RWPE2 (cell line): ENCODE measurements at regions not wholly inside any gene's neighbourhood (a gene's known extent, or its start where the extent isn't known, plus 50 kb on each side); places are given as distances from the start of the nearest gene placed in this dataset.

Experiments
- ATAC-seq: fragments of 200-7000 bp; cut with Tn5 transposase; 3 replicates; pipeline ENCODE4 v1.9.1; 2021; ENCODE audit warnings: low read depth
- DNase-seq: peaks from one replicate; pipeline ENCODE4 v3.0.0-alpha.2; 2020; ENCODE audit warnings: low spot score
- H3K27ac ChIP-seq: fragments of 450-650 bp; 2 replicates; pipeline ENCODE4 v1.5.1; 2017; ENCODE audit warnings: mild to moderate bottlenecking; ENCODE audit not compliant: poor library complexity, severe bottlenecking
- H3K27me3 ChIP-seq: fragments of 250-450 bp; sonication (Bioruptor Pico); 2 replicates; pipeline ENCODE4 v1.5.1; 2021; ENCODE audit warnings: mild to moderate bottlenecking, moderate library complexity; ENCODE audit not compliant: insufficient read depth, poor library complexity, severe bottlenecking
- H3K36me3 ChIP-seq: fragments of 250-450 bp; sonication (Bioruptor Pico); 2 replicates; pipeline ENCODE4 v1.5.1; 2020; ENCODE audit warnings: low read depth, mild to moderate bottlenecking, moderate library complexity
- H3K4me1 ChIP-seq: fragments of 250-450 bp; sonication (Bioruptor Pico); 2 replicates; pipeline ENCODE4 v1.5.1; 2021; ENCODE audit warnings: mild to moderate bottlenecking, moderate library complexity; ENCODE audit not compliant: insufficient read depth, poor library complexity, severe bottlenecking
- H3K4me3 ChIP-seq: fragments of 250-450 bp; sonication (Bioruptor Pico); 2 replicates; pipeline ENCODE4 v1.5.1; 2021; ENCODE audit warnings: mild to moderate bottlenecking, moderate library complexity; ENCODE audit not compliant: severe bottlenecking
- H3K9me3 ChIP-seq: fragments of 250-450 bp; sonication (Bioruptor Pico); 2 replicates; pipeline ENCODE4 v1.5.1; 2021; ENCODE audit warnings: mild to moderate bottlenecking, moderate library complexity; ENCODE audit not compliant: severe bottlenecking
- CTCF ChIP-seq: fragments of 450-650 bp; IDR thresholded peaks from one replicate; pipeline ENCODE4 v1.5.1; 2017; ENCODE audit warnings: mild to moderate bottlenecking, moderate library complexity; ENCODE audit not compliant: poor library complexity, severe bottlenecking

GRCh38 chr3:89619263-89619662, 511.8 kb downstream of the EPHA3 start:
- no peak overlapping the region for H3K27ac ChIP-seq
- H3K4me3 ChIP-seq, result no peak overlapping the region
- H3K4me1 ChIP-seq, result no peaks in the 10 kb centered on the region
- H3K9me3 ChIP-seq, result no peaks in the 10 kb centered on the region
- TF ChIP-seq CTCF, result no peak
- no peaks in the 10 kb centered on the region for H3K27me3 ChIP-seq
- no peaks in the 10 kb centered on the region for H3K36me3 ChIP-seq
- no peak for DNase-seq
- no peak for ATAC-seq

GRCh38 chr3:89622063-89622700, 514.8 kb downstream of the EPHA3 start:
- no peak overlapping the region for H3K4me3 ChIP-seq
- no peak overlapping the region for H3K27ac ChIP-seq
- no peak for TF ChIP-seq CTCF
- H3K27me3 ChIP-seq, result no peaks in the 10 kb centered on the region
- H3K9me3 ChIP-seq, result no peaks in the 10 kb centered on the region
- no peak for DNase-seq
- no peaks in the 10 kb centered on the region for H3K36me3 ChIP-seq
- no peaks in the 10 kb centered on the region for H3K4me1 ChIP-seq
- ATAC-seq, result no peak

- Histone ChIP-seq H3K36me3 (no peaks in the 10 kb centered on the region), H3K4me3 (no peak overlapping the region), H3K27ac (no peak overlapping the region), H3K27me3 (no peaks in the 10 kb centered on the region), H3K4me1 (no peaks in the 10 kb centered on the region), H3K9me3 (no peaks in the 10 kb centered on the region)
- DNase-seq (no peak), ATAC-seq (no peak)
- TF ChIP-seq CTCF, result no peak
Observed at GRCh38 chr3:89624494-89624893, 517.1 kb downstream of the EPHA3 start.

- Histone ChIP-seq H3K27me3 (no peaks in the 10 kb centered on the region), H3K4me3 (no peak overlapping the region), H3K36me3 (no peaks in the 10 kb centered on the region), H3K27ac (no peak overlapping the region), H3K4me1 (no peaks in the 10 kb centered on the region), H3K9me3 (no peaks in the 10 kb centered on the region)
- TF ChIP-seq CTCF, result no peak
- ATAC-seq, result no peak
- no peak for DNase-seq
Observed at GRCh38 chr3:89625945-89626344, 518.5 kb downstream of the EPHA3 start.

GRCh38 chr3:89628856-89629670, 521.6 kb downstream of the EPHA3 start:
- Histone ChIP-seq H3K27me3 (no peaks in the 10 kb centered on the region), H3K4me1 (no peaks in the 10 kb centered on the region), H3K9me3 (no peaks in the 10 kb centered on the region), H3K4me3 (no peak overlapping the region), H3K27ac (no peak overlapping the region), H3K36me3 (no peaks in the 10 kb centered on the region)
- no peak for ATAC-seq
- TF ChIP-seq CTCF, result no peak
- DNase-seq, result no peak
